A673 (cell line): ENCODE measurements at regions not wholly inside any gene's neighbourhood (a gene's known extent, or its start where the extent isn't known, plus 50 kb on each side); places are given as distances from the start of the nearest gene placed in this dataset.
"Not testable (repeated sequence)": the region's sequence is repeated elsewhere in the genome, so short reads cannot be mapped to it uniquely, and the experiment has no call there.

Experiments
- BruUV-seq: library from RNA; stranded (reverse); fragments of 400-500 nt; replicated peaks from 2 replicates; lab custom pipeline; 2021; lab: Mats Ljungman, UMichigan
- CTCF ChIA-PET: fragments of 300-600 bp; sonication (Branson Sonifier 250); formaldehyde crosslinking; loops from one replicate; lab custom pipeline; 2022; ENCODE audit warnings: antibody characterized with exemption; lab: Charles Lee
- POLR2A ChIA-PET: fragments of 300-600 bp; sonication (Branson Sonifier 250); formaldehyde crosslinking; loops from one replicate; lab custom pipeline; 2022; ENCODE audit warnings: antibody characterized with exemption; ENCODE audit not compliant: low non-redundant PET; lab: Charles Lee
- DNase-seq: peaks from one replicate; pipeline ENCODE4 v3.0.0-alpha.2; 2015; ENCODE audit warnings: low spot score
- H3K27ac ChIP-seq: fragments of 200-600 bp; sonication (generic); 2 replicates; pipeline ENCODE4 v1.5.1; 2016; ENCODE audit warnings: mixed run types, low read depth, mild to moderate bottlenecking, mixed read lengths, antibody characterized with exemption, low read length; ENCODE audit not compliant: poor library complexity, severe bottlenecking
- H3K27me3 ChIP-seq: fragments of 200-600 bp; sonication (generic); replicated peaks from 2 replicates; pipeline ENCODE4 v1.6.1; 2017; ENCODE audit warnings: mixed run types, low read depth, mild to moderate bottlenecking, mixed read lengths, antibody characterized with exemption, low read length; ENCODE audit not compliant: insufficient read depth, poor library complexity
- H3K36me3 ChIP-seq: fragments of 200-600 bp; sonication (generic); 2 replicates; pipeline ENCODE4 v1.6.1; 2016; ENCODE audit warnings: mixed run types, mild to moderate bottlenecking, mixed read lengths, antibody characterized with exemption, low read length; ENCODE audit not compliant: insufficient read depth, poor library complexity, severe bottlenecking
- H3K4me1 ChIP-seq: fragments of 200-600 bp; sonication (generic); 2 replicates; pipeline ENCODE4 v1.6.1; 2017; ENCODE audit warnings: mixed run types, mild to moderate bottlenecking, mixed read lengths, antibody characterized with exemption, low read length; ENCODE audit not compliant: insufficient read depth, poor library complexity, severe bottlenecking
- H3K4me3 ChIP-seq: fragments of 200-600 bp; sonication (generic); 2 replicates; pipeline ENCODE4 v1.5.1; 2016; ENCODE audit warnings: low read depth, mixed run types, mild to moderate bottlenecking, mixed read lengths, low read length; ENCODE audit not compliant: poor library complexity, severe bottlenecking
- H3K9me3 ChIP-seq: fragments of 200-600 bp; sonication (generic); 2 replicates; pipeline ENCODE4 v1.6.1; 2016; ENCODE audit warnings: mixed run types, low read depth, mild to moderate bottlenecking, mixed read lengths, antibody characterized with exemption, low read length; ENCODE audit not compliant: poor library complexity, severe bottlenecking
- EZH2 ChIP-seq: fragments of 200-600 bp; sonication (generic); IDR thresholded peaks from 2 replicates; pipeline ENCODE4 v1.6.1; 2017; ENCODE audit warnings: borderline replicate concordance, low read depth, mild to moderate bottlenecking, mixed read lengths, antibody characterized with exemption, low read length; ENCODE audit not compliant: poor library complexity, severe bottlenecking
- intact Hi-C: fragments of 100-400 bp; cut with micrococcal nuclease; formaldehyde crosslinking; loops from one replicate; pipeline ENCODE4 v1.10.0; 2022; ENCODE audit not compliant: unreplicated experiment
- TF ChIP-seq, protein P1 (sequence below): fragments of 300-800, 200-600 bp; sonication (generic); conservative IDR thresholded peaks from 2 replicates; pipeline ENCODE4 v1.5.1; 2017; ENCODE audit warnings: low read depth, mild to moderate bottlenecking, antibody characterized with exemption, low read length, moderate library complexity, mixed read lengths

DNA sequence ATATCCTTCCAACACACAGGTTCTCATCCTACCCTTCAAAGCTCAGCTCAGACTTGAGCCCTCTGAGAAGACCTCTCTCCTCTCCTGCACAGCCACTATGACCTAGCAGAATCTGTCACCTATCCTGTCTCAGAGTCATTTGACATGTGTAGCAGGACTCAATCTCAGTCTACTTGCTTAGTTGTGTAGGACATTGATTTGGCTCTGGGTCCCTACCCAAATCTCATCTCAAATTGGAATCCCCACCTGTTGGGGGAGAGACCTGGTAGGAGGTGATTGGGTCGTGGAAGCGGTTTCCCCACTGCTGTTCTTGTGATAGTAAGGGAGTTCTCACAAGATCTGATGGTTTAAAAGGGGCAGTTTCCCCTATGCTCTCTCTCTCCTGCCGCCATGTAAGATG, 297.9 kb downstream of the CD83 start:
- Histone ChIP-seq H3K36me3 (no peaks in the 10 kb centered on the region), H3K9me3 (no peaks in the 10 kb centered on the region), H3K27ac (no peak overlapping the region), H3K27me3 (no peaks in the 10 kb centered on the region), H3K4me3 (no peak overlapping the region), H3K4me1 (no peaks in the 10 kb centered on the region)
- no peak for DNase-seq
- ChIA-PET CTCF (no interaction called here), POLR2A (interaction anchor here (0.5 kb wide), 1 partner anchor 626 kb away, joined by 8 read pairs; no protein-coding TSS in a partner anchor)
- TF ChIP-seq, protein P1, sequence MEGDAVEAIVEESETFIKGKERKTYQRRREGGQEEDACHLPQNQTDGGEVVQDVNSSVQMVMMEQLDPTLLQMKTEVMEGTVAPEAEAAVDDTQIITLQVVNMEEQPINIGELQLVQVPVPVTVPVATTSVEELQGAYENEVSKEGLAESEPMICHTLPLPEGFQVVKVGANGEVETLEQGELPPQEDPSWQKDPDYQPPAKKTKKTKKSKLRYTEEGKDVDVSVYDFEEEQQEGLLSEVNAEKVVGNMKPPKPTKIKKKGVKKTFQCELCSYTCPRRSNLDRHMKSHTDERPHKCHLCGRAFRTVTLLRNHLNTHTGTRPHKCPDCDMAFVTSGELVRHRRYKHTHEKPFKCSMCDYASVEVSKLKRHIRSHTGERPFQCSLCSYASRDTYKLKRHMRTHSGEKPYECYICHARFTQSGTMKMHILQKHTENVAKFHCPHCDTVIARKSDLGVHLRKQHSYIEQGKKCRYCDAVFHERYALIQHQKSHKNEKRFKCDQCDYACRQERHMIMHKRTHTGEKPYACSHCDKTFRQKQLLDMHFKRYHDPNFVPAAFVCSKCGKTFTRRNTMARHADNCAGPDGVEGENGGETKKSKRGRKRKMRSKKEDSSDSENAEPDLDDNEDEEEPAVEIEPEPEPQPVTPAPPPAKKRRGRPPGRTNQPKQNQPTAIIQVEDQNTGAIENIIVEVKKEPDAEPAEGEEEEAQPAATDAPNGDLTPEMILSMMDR = no peak
- TF ChIP-seq EZH2 = no peak
- BruUV-seq = no TSS peak
- intact Hi-C loops = no loop called here

DNA sequence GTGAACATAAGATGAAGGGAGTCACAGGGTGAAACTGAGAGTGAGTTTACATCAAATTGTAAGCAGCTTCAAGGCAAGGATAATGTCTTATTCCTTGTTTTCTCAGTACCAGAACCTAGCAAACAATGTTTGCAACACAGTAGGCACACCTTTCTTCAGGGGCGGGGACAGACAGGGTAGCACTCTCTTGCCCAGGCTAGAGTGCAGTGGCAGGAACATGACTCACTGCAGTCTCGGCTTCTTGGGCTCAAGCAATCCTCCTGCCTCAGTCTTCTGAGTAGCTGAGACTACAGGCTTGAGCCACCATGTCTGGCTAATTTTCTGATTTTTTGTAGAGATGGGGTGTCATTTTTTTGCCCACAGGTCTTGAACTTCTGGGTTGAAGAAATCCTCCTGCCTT, 299.8 kb downstream of the CD83 start:
- BruUV-seq = no TSS peak
- CTCF ChIA-PET = no interaction called here
- no peaks in the 10 kb centered on the region for H3K4me1 ChIP-seq
- no peaks in the 10 kb centered on the region for H3K9me3 ChIP-seq
- no peak overlapping the region for H3K27ac ChIP-seq
- H3K4me3 ChIP-seq = no peak overlapping the region
- intact Hi-C loops = no loop called here
- H3K27me3 ChIP-seq = no peaks in the 10 kb centered on the region
- DNase-seq = no peak
- TF ChIP-seq, protein P1 = no peak
- TF ChIP-seq EZH2 = no peak
- no peaks in the 10 kb centered on the region for H3K36me3 ChIP-seq
- POLR2A ChIA-PET = no interaction called here

DNA sequence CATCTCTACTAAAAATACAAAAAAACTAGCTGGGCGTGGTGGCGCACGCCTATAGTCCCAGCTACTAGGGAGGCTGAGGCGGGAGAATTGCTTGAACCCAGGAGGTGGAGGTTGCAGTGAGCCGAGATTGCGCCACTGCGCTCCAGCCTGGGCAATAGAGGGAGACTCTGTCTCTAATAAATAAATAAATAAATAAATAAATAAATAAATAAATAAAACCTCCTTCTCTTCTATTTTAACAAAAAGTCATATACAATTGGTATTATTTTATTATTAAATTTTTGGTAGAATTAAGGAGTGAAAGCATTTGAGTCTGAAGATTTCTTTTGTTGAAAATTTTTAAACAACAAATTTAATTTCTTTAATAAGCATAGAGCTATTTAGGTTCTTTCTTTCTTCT, 301.7 kb downstream of the CD83 start:
- H3K27me3 ChIP-seq, intact Hi-C loops, H3K36me3 ChIP-seq, CTCF ChIA-PET, H3K4me1 ChIP-seq, DNase-seq, BruUV-seq, POLR2A ChIA-PET, H3K4me3 ChIP-seq, H3K27ac ChIP-seq, H3K9me3 ChIP-seq: not testable (repeated sequence)

DNA sequence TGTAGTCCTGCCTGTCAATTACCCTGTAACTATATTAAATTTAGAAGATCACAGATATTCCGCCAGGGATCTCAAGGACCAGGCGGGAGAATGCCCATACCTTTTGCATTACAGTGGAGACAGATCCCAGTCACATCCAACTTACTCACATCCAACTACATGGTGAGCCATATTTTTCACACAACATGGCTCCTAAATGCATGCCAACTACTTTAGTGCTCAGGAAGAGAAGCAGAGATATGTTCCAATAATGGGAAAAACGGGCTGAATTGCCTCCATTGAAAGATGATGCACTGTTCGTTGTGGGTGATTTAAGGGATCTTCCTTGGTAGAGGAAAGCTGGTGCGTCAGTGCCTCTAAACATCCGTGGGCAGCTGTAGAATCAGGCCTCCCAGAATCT, 304.5 kb downstream of the CD83 start:
- ChIA-PET CTCF (no interaction called here), POLR2A (no interaction called here)
- Histone ChIP-seq H3K27me3 (no peaks in the 10 kb centered on the region), H3K27ac (no peak overlapping the region), H3K4me3 (no peak overlapping the region), H3K9me3 (no peaks in the 10 kb centered on the region), H3K4me1 (no peaks in the 10 kb centered on the region), H3K36me3 (no peaks in the 10 kb centered on the region)
- intact Hi-C loops = no loop called here
- BruUV-seq = no TSS peak
- no peak for TF ChIP-seq EZH2
- no peak for DNase-seq
